ENCODE measurements at regions not wholly inside any gene's neighbourhood (a gene's known extent, or its start where the extent isn't known, plus 50 kb on each side); places are given as distances from the start of the nearest gene placed in this dataset.

- TF ChIP-seq CTCF (IDR thresholded peaks at IDR 0.05 in 8 of 11, conservative IDR thresholded peaks at IDR 0.05 in 3 of 11) (no peak), POLR2AphosphoS5 (IDR thresholded peaks at IDR 0.05) (no peak), POLR2A (IDR thresholded peaks at IDR 0.05) (no peak)
- Histone ChIP-seq H3K4me3 (no peak overlapping the region), H3K36me3 (no peaks in the 10 kb centered on the region), H3K27me3 (replicated peaks in 1 of 7) (no peaks in the 10 kb centered on the region), H3K27ac (no peak overlapping the region), H3K9me3 (peaks cover 0 to 34% (median 28%) of the 10 kb centered on the region in 8 donors), H3K4me1 (no peaks in the 10 kb centered on the region)
- intact Hi-C loops (cut with DNase I; ENCODE audit: low total_unique reads): no loop called here
- no peak for DNase-seq
- WGBS, 5 donors: 0 to 63% (median 0%) methylated on average over 1 of the region's 1 CpG
Measured at GRCh38 chr3:55218577-55218976, 268.5 kb downstream of the WNT5A start.

GRCh38 chr3:55207744-55208143, 279.4 kb downstream of the WNT5A start:
- Histone ChIP-seq H3K4me3 (no peak overlapping the region), H3K9me3 (peaks cover 0 to 10% (median 0%) of the 10 kb centered on the region in 8 donors), H3K36me3 (no peaks in the 10 kb centered on the region), H3K27me3 (replicated peaks in 1 of 7) (no peaks in the 10 kb centered on the region), H3K4me1 (no peaks in the 10 kb centered on the region), H3K27ac (no peak overlapping the region)
- TF ChIP-seq CTCF (IDR thresholded peaks at IDR 0.05 in 8 of 11, conservative IDR thresholded peaks at IDR 0.05 in 3 of 11): no peak
- no peak for TF ChIP-seq POLR2AphosphoS5 (IDR thresholded peaks at IDR 0.05)
- no peak for TF ChIP-seq POLR2A (IDR thresholded peaks at IDR 0.05)
- no peak for DNase-seq
- intact Hi-C loops (cut with DNase I; ENCODE audit: low total_unique reads): no loop called here

- no peaks in the 10 kb centered on the region for H3K27me3 ChIP-seq (replicated peaks in 1 of 7)
- H3K36me3 ChIP-seq: no peaks in the 10 kb centered on the region
- H3K27ac ChIP-seq: no peak overlapping the region
- DNase-seq: no peak
- TF ChIP-seq POLR2A (IDR thresholded peaks at IDR 0.05) (no peak), CTCF (IDR thresholded peaks at IDR 0.05 in 8 of 11, conservative IDR thresholded peaks at IDR 0.05 in 3 of 11) (no peak), POLR2AphosphoS5 (IDR thresholded peaks at IDR 0.05) (no peak)
- H3K9me3 ChIP-seq: peaks cover 0 to 10% (median 0%) of the 10 kb centered on the region in 8 donors
- no peaks in the 10 kb centered on the region for H3K4me1 ChIP-seq
- H3K4me3 ChIP-seq: no peak overlapping the region
- intact Hi-C loops (cut with DNase I; ENCODE audit: low total_unique reads): no loop called here
- WGBS, 5 donors: 56 to 76% (median 72%) methylated on average over 1 of the region's 1 CpG
Measured at GRCh38 chr3:55205990-55206389, 278.1 kb upstream of the LRTM1 start.

GRCh38 chr3:55204417-55204816, 276.6 kb upstream of the LRTM1 start:
- 75 to 100% (median 81%) methylated on average over 1 of the region's 1 CpG for WGBS, 5 donors
- DNase-seq: no peak
- Histone ChIP-seq H3K4me1 (no peaks in the 10 kb centered on the region), H3K36me3 (no peaks in the 10 kb centered on the region), H3K4me3 (no peak overlapping the region), H3K9me3 (peaks cover 0 to 5% (median 0%) of the 10 kb centered on the region in 8 donors), H3K27me3 (replicated peaks in 1 of 7) (no peaks in the 10 kb centered on the region), H3K27ac (no peak overlapping the region)
- TF ChIP-seq POLR2AphosphoS5 (IDR thresholded peaks at IDR 0.05) (no peak), POLR2A (IDR thresholded peaks at IDR 0.05) (no peak), CTCF (IDR thresholded peaks at IDR 0.05 in 8 of 11, conservative IDR thresholded peaks at IDR 0.05 in 3 of 11) (no peak)
- intact Hi-C loops (cut with DNase I; ENCODE audit: low total_unique reads): no loop called here

Measured in spleen (tissue), 11 donors.